ENCODE measurements at regions not wholly inside any gene's neighbourhood (a gene's known extent, or its start where the extent isn't known, plus 50 kb on each side); places are given as distances from the start of the nearest gene placed in this dataset.
"Not testable (repeated sequence)": the region's sequence is repeated elsewhere in the genome, so short reads cannot be mapped to it uniquely, and the experiment has no call there.

DNA sequence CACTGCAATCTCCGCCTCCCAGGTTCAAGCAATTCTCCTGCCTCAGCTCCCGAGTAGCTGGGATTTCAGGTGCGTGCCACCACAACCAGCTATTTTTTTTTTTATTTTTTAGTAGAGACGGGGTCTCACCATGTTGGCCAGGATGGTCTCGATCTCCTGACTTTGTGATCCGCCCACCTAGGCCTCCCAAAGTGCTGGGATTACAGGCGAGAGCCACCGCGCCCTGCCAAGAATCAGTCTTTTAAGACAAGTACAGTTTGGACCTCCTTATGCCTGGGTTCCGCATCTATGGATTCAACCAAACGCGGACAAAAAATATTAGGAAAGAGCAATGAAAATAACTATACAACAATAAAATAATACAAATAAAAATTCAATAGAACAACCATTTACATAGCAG lies 285.9 kb upstream of the HS6ST1 start:
- not testable (repeated sequence) for H3K4me3 Mint-ChIP-seq; H3K9me3 Mint-ChIP-seq; DNase-seq; H3K4me1 Mint-ChIP-seq (ENCODE audit: low read depth); ATAC-seq; H3K27me3 Mint-ChIP-seq (ENCODE audit: low read depth); H3K36me3 Mint-ChIP-seq (ENCODE audit: insufficient read depth)

DNA sequence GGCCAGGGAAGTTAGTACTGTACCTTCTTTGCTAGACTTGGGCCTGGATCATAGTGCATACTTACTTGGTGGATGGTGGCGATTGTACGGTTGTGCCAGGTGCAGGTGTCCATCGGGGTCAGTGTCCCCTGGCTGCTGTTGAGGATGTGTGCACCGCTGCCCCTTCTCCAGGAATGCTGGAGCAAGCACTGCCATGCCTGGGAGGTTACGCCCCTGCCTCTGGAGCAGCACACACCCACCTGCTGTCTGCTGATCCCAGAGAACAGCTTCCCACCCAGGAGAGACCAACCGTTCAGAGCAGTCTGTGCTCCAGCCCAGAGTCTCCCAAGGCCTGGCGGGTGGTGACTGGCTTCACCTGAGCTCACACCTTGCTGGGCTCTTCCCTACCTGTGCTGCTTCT lies 286.8 kb upstream of the HS6ST1 start:
- H3K9me3 Mint-ChIP-seq = no peaks in the 10 kb centered on the region
- no peaks in the 10 kb centered on the region for H3K36me3 Mint-ChIP-seq (ENCODE audit: insufficient read depth)
- DNase-seq (no peak), ATAC-seq (no peak)
- no peak overlapping the region for H3K4me3 Mint-ChIP-seq
- no peaks in the 10 kb centered on the region for H3K27me3 Mint-ChIP-seq (ENCODE audit: low read depth)
- no peaks in the 10 kb centered on the region for H3K4me1 Mint-ChIP-seq (ENCODE audit: low read depth)

DNA sequence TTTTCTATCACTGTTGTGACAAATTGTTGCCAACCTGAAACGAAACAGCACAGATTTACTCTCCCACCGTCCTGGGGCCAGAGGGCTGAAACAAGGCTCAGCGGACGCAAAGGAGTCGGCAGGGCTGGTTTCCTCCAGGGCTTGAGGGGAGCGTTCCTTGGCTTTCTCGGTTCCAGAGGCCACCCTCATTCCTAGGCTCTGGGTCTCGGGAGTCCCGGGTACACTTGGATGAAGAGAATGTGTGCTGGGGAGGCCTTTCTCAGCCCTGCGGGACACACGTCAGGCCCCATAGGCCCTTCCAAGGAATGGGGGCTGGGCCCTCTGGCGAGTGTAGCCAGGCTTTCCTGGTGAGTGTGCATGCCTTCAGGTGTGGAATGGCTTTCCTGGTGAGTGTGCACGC lies 287.3 kb upstream of the HS6ST1 start:
- no peak for ATAC-seq
- Mint-ChIP-seq H3K4me1 (ENCODE audit: low read depth) (no peaks in the 10 kb centered on the region), H3K9me3 (no peaks in the 10 kb centered on the region), H3K36me3 (ENCODE audit: insufficient read depth) (no peaks in the 10 kb centered on the region), H3K27me3 (ENCODE audit: low read depth) (no peaks in the 10 kb centered on the region), H3K4me3 (no peak overlapping the region)
- no peak for DNase-seq

DNA sequence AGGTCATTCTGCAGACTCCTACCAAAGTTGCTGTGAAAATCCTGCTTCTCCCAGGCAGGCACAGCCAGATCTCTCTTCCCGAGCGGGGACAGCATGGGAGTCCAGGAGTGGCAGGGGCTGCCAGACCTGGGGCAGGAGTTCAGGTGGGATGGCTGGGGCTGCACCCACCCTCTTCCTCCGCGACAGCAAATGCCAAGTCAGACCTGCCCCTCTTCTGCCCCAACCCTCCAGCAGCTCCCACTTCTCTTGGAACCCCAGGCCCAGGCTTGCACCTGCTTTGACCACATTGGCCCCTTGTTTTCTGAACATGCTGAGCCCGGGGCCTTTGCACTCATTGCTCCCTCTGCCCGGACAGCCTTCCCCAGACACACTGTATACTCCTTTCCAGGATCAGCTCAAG lies 288.2 kb upstream of the HS6ST1 start:
- DNase-seq (no peak), ATAC-seq (no peak)
- Mint-ChIP-seq H3K27me3 (ENCODE audit: low read depth) (no peaks in the 10 kb centered on the region), H3K4me3 (no peak overlapping the region), H3K4me1 (ENCODE audit: low read depth) (no peaks in the 10 kb centered on the region), H3K9me3 (no peaks in the 10 kb centered on the region), H3K36me3 (ENCODE audit: insufficient read depth) (no peaks in the 10 kb centered on the region)

DNA sequence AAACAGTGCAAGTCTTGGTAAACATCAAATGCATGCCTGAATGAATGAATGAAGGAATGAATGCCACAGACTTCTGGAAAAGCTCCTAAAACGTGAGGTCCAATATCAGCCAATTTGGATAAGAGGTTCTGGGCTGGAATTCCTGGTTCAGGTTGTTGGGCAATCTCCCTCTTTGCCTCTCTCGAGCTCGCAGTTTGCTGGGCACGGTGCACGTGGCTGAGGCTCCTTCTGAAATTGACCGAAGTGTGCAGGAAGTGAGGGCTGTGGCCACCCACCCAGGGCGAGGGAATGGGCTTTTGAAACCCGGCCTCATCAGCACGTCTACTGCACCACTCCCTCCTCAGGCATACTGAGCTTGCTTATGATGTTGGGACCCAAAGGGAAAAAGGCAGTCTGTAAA lies 288.8 kb upstream of the HS6ST1 start:
- no peaks in the 10 kb centered on the region for H3K36me3 Mint-ChIP-seq (ENCODE audit: insufficient read depth)
- DNase-seq (no peak), ATAC-seq (no peak)
- no peaks in the 10 kb centered on the region for H3K9me3 Mint-ChIP-seq
- no peak overlapping the region for H3K4me3 Mint-ChIP-seq
- no peaks in the 10 kb centered on the region for H3K27me3 Mint-ChIP-seq (ENCODE audit: low read depth)
- no peaks in the 10 kb centered on the region for H3K4me1 Mint-ChIP-seq (ENCODE audit: low read depth)

DNA sequence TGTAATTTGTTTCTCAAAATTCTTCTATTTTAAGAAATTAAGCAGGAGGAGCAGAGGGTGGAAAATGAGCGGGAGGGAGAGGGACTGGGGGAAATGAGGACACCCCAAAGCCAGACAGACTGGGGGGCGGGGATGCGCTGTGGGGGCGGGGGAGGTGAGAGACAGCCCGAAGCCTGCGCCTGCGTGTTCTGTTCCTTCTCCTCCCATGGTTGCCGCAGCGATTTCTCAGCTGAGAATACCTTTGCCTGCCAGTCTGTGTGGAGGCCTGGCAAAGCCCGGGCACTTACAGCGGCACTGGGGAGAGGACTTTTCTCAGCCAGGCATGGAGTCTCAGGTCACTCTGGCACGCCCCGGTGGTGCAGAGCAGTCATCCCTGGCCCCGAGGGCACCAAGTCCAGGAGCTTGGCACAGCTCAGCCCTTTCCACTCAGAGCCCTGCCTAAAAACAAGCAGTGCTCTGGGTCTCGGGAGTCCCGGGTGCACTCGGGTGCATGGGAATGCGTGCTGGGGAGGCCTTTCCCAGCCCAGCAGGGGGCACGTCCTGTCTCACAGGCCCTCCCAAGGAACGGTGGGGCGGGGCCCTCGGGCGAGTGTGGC lies 289.3 kb upstream of the HS6ST1 start:
- no peaks in the 10 kb centered on the region for H3K9me3 Mint-ChIP-seq
- H3K4me1 Mint-ChIP-seq (ENCODE audit: low read depth) = no peaks in the 10 kb centered on the region
- no peak overlapping the region for H3K4me3 Mint-ChIP-seq
- no peaks in the 10 kb centered on the region for H3K36me3 Mint-ChIP-seq (ENCODE audit: insufficient read depth)
- no peaks in the 10 kb centered on the region for H3K27me3 Mint-ChIP-seq (ENCODE audit: low read depth)
- ATAC-seq (no peak), DNase-seq (no peak)

DNA sequence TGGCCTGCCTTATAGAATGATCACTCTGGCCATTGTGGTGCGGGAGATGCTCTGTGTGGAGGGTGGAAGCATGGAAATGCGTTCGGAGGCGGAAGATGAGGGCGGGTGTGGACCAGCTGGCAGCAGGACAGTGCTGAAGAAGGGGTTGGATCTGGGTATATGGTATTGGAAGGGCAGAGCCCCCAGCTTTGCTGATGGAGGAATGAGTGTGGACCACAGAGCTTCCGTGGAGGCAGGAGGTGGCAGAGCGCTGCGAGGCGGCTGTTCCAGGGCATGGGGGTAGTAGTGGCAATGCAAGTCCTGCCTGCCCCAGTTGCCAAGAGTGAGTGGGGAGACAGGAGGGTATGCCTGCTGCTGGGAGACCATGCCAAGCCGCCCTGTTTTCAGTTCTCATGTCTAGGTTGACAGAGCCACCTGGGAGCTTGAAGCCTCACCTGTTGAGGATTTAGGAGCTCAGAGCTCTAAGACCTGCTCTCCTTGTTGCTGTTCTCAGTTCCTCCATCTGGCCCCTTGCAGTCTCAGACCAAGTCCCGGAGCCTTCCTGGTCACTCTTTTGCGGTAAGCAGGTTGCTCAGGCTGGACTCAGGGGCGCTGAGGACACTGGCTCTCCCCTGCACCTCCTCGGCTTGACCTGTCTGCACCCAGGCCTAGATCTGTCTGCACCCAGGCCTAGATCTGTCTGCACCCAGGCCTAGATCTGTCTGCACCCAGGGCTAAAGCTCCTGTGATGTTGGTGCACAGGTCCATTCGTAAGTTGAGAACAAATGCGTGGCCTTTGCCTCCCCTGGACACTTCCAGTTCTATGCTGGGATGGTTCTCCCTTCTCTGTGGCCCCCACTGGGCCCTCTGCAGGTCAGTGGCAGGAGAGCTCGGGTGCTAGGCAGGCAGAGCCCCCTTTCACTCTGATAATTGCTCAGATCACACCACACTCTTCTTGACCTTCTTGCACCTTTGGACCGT lies 290.5 kb upstream of the HS6ST1 start:
- Mint-ChIP-seq H3K9me3 (no peaks in the 10 kb centered on the region), H3K27me3 (ENCODE audit: low read depth) (no peaks in the 10 kb centered on the region), H3K4me1 (ENCODE audit: low read depth) (no peaks in the 10 kb centered on the region), H3K36me3 (ENCODE audit: insufficient read depth) (no peaks in the 10 kb centered on the region), H3K4me3 (no peak overlapping the region)
- ATAC-seq (no peak), DNase-seq (no peak)

DNA sequence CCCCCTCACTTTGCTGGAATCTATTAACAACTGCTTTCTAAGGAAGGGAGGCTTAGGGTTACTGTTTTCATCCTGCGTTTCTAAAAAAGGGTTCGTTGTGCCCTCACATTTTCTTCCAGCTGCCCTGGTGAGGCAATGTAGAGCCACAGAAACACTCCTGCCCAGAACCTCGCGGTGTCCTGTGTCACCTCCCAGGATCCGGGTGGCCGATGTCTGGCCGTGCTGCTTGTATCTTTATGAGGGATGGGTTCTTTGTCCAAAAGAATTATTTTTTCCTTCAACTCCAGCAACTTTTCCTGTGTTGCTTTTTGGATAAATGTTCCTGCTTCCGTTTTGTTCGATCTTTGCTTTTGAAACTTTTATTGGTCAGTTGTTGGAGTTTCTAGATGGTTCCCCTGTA lies 291.8 kb upstream of the HS6ST1 start:
- DNase-seq = no peak

DNA sequence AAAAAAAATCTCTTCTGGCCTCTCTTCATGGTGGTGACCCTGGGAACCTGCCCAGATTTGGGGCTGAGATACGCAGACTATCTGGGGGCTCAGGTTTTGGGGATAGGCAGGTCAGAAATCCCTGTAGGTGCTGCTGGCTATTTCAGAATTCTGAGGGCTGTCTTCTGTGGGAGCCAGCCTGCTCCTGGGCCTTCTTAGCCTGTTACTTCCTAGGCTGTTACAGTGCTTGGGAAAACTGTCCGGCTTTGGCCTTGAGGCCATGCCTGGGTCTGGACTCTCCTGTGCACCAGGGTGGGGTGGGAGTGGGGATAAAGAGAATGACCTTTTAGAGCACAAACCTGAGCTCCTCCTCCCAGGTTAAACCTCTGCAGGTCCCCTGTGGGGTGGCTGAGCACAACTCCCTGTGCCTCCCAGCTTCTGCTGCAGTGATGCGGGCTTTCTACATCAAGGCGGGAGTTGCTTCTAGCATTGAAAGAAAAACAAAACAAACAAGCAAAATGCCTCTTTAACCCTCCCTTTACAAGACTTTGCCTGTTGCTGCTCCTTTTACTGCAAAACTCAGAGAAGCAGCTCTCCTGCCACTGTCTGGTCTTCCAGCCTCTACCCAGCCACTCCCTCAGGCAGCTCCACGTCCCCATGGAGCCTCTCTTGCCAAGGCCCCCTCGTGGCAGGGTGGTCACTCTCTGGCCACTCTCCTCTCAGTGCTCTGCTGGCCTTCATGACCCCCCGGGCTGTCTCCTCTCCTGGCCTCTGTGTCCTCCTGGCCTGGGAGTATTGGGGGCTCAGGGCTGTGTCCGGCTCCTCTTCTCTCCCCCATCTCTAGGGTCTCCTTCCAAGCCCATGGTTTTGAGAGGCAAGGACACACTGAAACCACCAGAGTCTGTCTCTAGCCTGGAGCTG lies 293.0 kb upstream of the HS6ST1 start:
- Mint-ChIP-seq H3K27me3 (ENCODE audit: low read depth) (no peaks in the 10 kb centered on the region), H3K4me1 (ENCODE audit: low read depth) (no peaks in the 10 kb centered on the region), H3K36me3 (ENCODE audit: insufficient read depth) (no peaks in the 10 kb centered on the region), H3K4me3 (no peak overlapping the region), H3K9me3 (no peaks in the 10 kb centered on the region)
- DNase-seq (no peak), ATAC-seq (no peak)

More for the DNA sequence above, 291.8 kb upstream of the HS6ST1 start:
- Mint-ChIP-seq H3K4me1 (ENCODE audit: low read depth) (no peaks in the 10 kb centered on the region), H3K36me3 (ENCODE audit: insufficient read depth) (no peaks in the 10 kb centered on the region), H3K9me3 (no peaks in the 10 kb centered on the region), H3K4me3 (no peak overlapping the region), H3K27me3 (ENCODE audit: low read depth) (no peaks in the 10 kb centered on the region)
- ATAC-seq = no peak

DNA sequence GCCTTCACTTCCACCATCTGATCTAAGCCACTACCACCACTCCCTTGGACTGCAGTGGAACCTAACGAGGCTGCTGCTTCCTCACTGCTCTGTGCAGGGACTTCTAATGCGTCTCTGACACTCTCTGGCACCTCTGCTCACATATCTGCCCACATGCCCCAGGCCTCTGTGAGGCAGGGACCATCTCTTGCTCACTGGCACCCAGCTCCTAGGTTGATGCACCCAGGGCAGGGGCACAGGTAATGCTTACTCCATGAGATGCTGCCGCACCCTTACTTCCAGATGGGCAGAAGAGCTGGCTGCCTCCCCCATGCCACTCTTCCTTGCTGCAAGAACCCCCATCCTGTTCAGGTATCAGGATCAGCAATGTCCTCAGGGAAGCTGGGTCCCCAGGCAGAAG lies 294.0 kb upstream of the HS6ST1 start:
- ATAC-seq = no peak
- no peaks in the 10 kb centered on the region for H3K4me1 Mint-ChIP-seq (ENCODE audit: low read depth)
- DNase-seq = no peak
- no peak overlapping the region for H3K4me3 Mint-ChIP-seq
- H3K27me3 Mint-ChIP-seq (ENCODE audit: low read depth) = no peaks in the 10 kb centered on the region
- no peaks in the 10 kb centered on the region for H3K36me3 Mint-ChIP-seq (ENCODE audit: insufficient read depth)
- H3K9me3 Mint-ChIP-seq = no peaks in the 10 kb centered on the region

DNA sequence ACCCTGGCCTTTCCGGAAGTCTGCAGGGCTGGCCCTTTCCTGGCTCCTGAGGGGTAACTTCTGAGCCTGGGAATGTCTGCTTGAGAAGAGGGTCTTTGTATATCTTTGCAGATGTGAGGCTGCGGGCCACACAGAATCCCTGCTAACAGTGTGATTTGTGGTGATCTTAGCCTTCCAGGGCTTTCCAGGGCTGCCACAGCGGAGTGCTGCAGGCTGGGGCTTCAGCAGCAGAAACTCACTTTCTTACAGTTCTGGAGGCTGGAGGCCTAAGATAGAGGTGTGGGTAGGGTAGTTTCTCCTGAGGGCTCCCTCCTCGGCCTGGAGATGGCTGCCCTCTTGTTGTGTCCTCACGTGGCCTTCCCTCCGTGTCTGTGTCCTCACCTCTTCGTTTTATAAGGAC lies 294.7 kb upstream of the HS6ST1 start:
- H3K36me3 Mint-ChIP-seq (ENCODE audit: insufficient read depth) = no peaks in the 10 kb centered on the region
- no peaks in the 10 kb centered on the region for H3K9me3 Mint-ChIP-seq
- DNase-seq (no peak), ATAC-seq (no peak)
- no peaks in the 10 kb centered on the region for H3K4me1 Mint-ChIP-seq (ENCODE audit: low read depth)
- no peak overlapping the region for H3K4me3 Mint-ChIP-seq
- peaks cover 1% of the 10 kb centered on the region for H3K27me3 Mint-ChIP-seq (ENCODE audit: low read depth)

DNA sequence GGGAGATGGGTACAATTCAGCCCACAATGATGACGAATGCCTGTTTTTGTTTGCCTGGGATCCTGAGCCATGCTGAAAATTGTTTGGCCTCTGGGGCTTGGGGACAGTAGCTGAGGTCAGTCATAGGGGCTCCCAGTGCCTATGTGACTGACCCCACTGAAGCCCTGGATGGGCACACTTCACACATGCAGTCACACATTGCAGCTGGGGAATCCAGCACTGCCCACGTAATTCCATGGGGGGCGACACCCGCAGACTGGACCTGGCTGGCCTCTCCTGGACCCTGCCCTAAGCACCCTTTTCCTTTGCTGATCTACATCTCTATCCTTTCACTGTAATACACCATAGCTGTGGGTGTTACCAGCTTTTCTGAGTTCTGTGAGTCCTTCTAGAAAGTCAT lies 295.2 kb upstream of the HS6ST1 start:
- H3K27me3 Mint-ChIP-seq (ENCODE audit: low read depth) = peaks cover 1% of the 10 kb centered on the region
- DNase-seq = no peak
- H3K4me3 Mint-ChIP-seq = no peak overlapping the region
- no peaks in the 10 kb centered on the region for H3K36me3 Mint-ChIP-seq (ENCODE audit: insufficient read depth)
- no peaks in the 10 kb centered on the region for H3K9me3 Mint-ChIP-seq
- no peaks in the 10 kb centered on the region for H3K4me1 Mint-ChIP-seq (ENCODE audit: low read depth)
- no peak for ATAC-seq

DNA sequence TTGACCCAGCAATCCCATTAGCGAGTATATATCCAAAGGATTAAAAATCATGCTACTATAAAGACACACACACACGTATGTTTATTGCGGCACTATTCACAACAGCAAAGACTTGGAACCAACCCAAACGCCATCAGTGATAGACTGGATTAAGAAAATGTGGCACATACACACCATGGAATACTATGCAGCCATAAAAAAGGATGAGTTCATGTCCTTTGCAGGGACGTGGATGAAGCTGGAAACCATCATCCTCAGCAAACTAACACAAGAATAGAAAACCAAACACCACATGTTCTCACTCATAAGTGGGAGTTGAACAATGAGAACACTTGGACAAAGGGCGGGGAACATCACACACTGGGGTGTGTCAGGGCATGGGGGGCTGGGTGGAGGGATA lies 296.2 kb upstream of the HS6ST1 start:
- H3K9me3 Mint-ChIP-seq; H3K4me3 Mint-ChIP-seq; ATAC-seq; DNase-seq; H3K27me3 Mint-ChIP-seq (ENCODE audit: low read depth); H3K36me3 Mint-ChIP-seq (ENCODE audit: insufficient read depth); H3K4me1 Mint-ChIP-seq (ENCODE audit: low read depth): not testable (repeated sequence)

DNA sequence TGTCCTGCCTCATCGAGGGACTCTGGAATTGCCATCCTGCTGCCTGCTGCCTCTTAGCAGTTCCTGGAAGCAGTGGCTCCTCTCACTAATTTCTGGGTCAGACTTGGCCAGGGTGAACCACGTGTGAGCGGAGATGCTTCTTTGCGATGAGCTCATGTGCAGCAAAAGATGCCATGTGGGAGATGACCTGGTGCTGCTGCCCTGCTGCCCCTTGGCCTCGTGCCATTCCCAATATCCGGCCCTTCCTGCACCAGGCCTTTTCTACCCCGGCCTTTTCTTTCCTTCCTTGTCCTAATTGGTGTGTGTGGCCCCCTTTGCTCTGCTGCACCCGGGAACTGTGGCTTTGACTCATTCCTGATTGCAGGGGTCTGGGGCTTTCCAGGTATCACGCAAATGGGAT lies 296.9 kb upstream of the HS6ST1 start:
- Mint-ChIP-seq H3K4me3 (no peak overlapping the region), H3K9me3 (no peaks in the 10 kb centered on the region), H3K27me3 (ENCODE audit: low read depth) (peaks cover 1% of the 10 kb centered on the region), H3K4me1 (ENCODE audit: low read depth) (no peaks in the 10 kb centered on the region), H3K36me3 (ENCODE audit: insufficient read depth) (no peaks in the 10 kb centered on the region)
- no peak for DNase-seq
- ATAC-seq = no peak

Measured in activated T-cell treated with anti-CD3 and anti-CD28 coated beads, Interleukin-2, amount 50 U/mL, for 4 hours (primary cell).